HepG2 (cell line): ENCODE measurements at regions not wholly inside any gene's neighbourhood (a gene's known extent, or its start where the extent isn't known, plus 50 kb on each side); places are given as distances from the start of the nearest gene placed in this dataset.

ENCODE experiments used
- ATAC-seq: fragments of 200-7000 bp; cut with Tn5 transposase; 3 replicates; pipeline ENCODE4 v1.9.1; 2020; ENCODE audit warnings: mild to moderate bottlenecking, moderate library complexity
- BruUV-seq: library from RNA; stranded (reverse); fragments of 400-500 nt; replicated peaks from 2 replicates; lab custom pipeline; 2021; lab: Mats Ljungman, UMichigan
- CTCF ChIA-PET: fragments of 300-600 bp; formaldehyde crosslinking; extraction: SDS; loops from one replicate; lab custom pipeline; 2021; ENCODE audit warnings: low total read pairs, inconsistent platforms, low intra/inter-chr PET ratio; lab: Yijun Ruan, JAX
- POLR2A ChIA-PET: fragments of 350-600 bp; sonication (Branson Sonifier 250); formaldehyde crosslinking; loops from one replicate; lab custom pipeline; 2020; ENCODE audit warnings: antibody characterized with exemption, inconsistent platforms; lab: Yijun Ruan, JAX
- DNase-seq: peaks from one replicate; pipeline ENCODE4 v3.0.0-alpha.2; 2015; ENCODE audit warnings: low spot score
- FAIRE-seq: peaks from 3 replicates; lab custom pipeline; 2011; peaks lifted over from hg19 to GRCh38; lab: Jason Lieb, UNC
- H2AFZ ChIP-seq: one replicate; pipeline ENCODE4 v1.6.1; 2011; ENCODE audit warnings: low read length, inconsistent platforms
- H3K27ac ChIP-seq: fragments of 300-600 bp; 3 replicates; pipeline ENCODE4 v1.8.0; 2011; ENCODE audit warnings: mixed run types, mild to moderate bottlenecking, mixed read lengths, low read length, inconsistent platforms; ENCODE audit not compliant: insufficient read depth; ENCODE audit errors: extremely low read length
- H3K27me3 ChIP-seq, 2 experiments: fragments of 200-600 bp in 1 of 2; 2 replicates in 1 of 2; 3 replicates in 1 of 2; pipeline versions ENCODE4 v1.6.0 to v1.8.0; 2011; ENCODE audit warnings: low read length in 2 of 2, mild to moderate bottlenecking in 2 of 2, moderate library complexity in 2 of 2, inconsistent platforms in 1 of 2; ENCODE audit not compliant: insufficient read depth in 2 of 2, control insufficient read depth in 1 of 2
- H3K36me3 ChIP-seq, 2 experiments: fragments of 200-600 bp in 1 of 2; replicated peaks in 1 of 2; 2 replicates in 1 of 2; 3 replicates in 1 of 2; pipeline versions ENCODE4 v1.5.1 to v1.8.0; 2011; ENCODE audit warnings: low read length in 2 of 2, inconsistent platforms in 1 of 2; ENCODE audit not compliant: insufficient read depth in 2 of 2, control insufficient read depth in 1 of 2
- H3K4me1 ChIP-seq: 2 replicates; pipeline ENCODE4 v1.5.1; 2012; ENCODE audit warnings: low read length, inconsistent platforms; ENCODE audit not compliant: insufficient read depth
- H3K4me2 ChIP-seq: 2 replicates; pipeline ENCODE4 v1.6.0; 2011; ENCODE audit warnings: low read depth, low read length, inconsistent platforms
- H3K4me3 ChIP-seq, 3 experiments: fragments of 200-600 bp in 1 of 3; sonication (generic), shearing (Covaris generic) in 1 of 3; replicated peaks in 1 of 3; 2 replicates each; pipeline ENCODE4 v1.5.1; 2011 to 2016; ENCODE audit warnings: low read length in 3 of 3, inconsistent platforms in 2 of 3, low read depth in 2 of 3, mild to moderate bottlenecking in 2 of 3, control low read depth in 1 of 3, mixed read lengths in 1 of 3; ENCODE audit not compliant: insufficient read depth in 1 of 3
- H3K79me2 ChIP-seq: one replicate; pipeline ENCODE4 v1.6.1; 2011; ENCODE audit warnings: low read length, inconsistent platforms; ENCODE audit not compliant: insufficient read depth
- H3K9ac ChIP-seq: 2 replicates; pipeline ENCODE4 v1.6.0; 2011; ENCODE audit warnings: mild to moderate bottlenecking, low read depth, low read length, inconsistent platforms; ENCODE audit not compliant: insufficient read depth
- H3K9me3 ChIP-seq: 2 replicates; pipeline ENCODE4 v1.5.1; 2012; ENCODE audit warnings: mild to moderate bottlenecking, low read length
- H4K20me1 ChIP-seq: 2 replicates; pipeline ENCODE4 v1.6.0; 2011; ENCODE audit warnings: inconsistent platforms, mild to moderate bottlenecking, low read length, moderate library complexity; ENCODE audit not compliant: insufficient read depth
- BHLHE40 ChIP-seq: IDR thresholded peaks from 2 replicates; pipeline ENCODE4 v1.6.1; 2011; ENCODE audit warnings: low read length, improper control_type of control experiment
- JARID2 ChIP-seq: sonication (generic); formaldehyde crosslinking; IDR thresholded peaks from 2 replicates; pipeline ENCODE4 v1.8.1; 2023; ENCODE audit warnings: missing genetic modification reagents, inconsistent platforms; ENCODE audit not compliant: insufficient replicate concordance
- MAF1 ChIP-seq: sonication (generic); formaldehyde crosslinking; IDR thresholded peaks from 2 replicates; pipeline ENCODE4 v1.5.0; 2020; ENCODE audit warnings: missing genetic modification reagents, borderline replicate concordance
- MLLT10 ChIP-seq: sonication (generic); formaldehyde crosslinking; IDR thresholded peaks from 2 replicates; pipeline ENCODE4 v1.4.0; 2020; ENCODE audit warnings: missing genetic modification reagents
- SMAD9 ChIP-seq: sonication (generic); formaldehyde crosslinking; IDR thresholded peaks from 2 replicates; pipeline ENCODE4 v1.5.1; 2020; ENCODE audit warnings: mild to moderate bottlenecking, missing genetic modification reagents
- ZNF24 ChIP-seq: fragments of 450-650 bp; IDR thresholded peaks from 2 replicates; pipeline ENCODE4 v1.6.1; 2017; ENCODE audit warnings: antibody characterized with exemption, mild to moderate bottlenecking
- ZNF432 ChIP-seq: sonication (generic); formaldehyde crosslinking; IDR thresholded peaks from 2 replicates; pipeline ENCODE4 v1.5.0; 2020; ENCODE audit warnings: missing genetic modification reagents, mild to moderate bottlenecking, borderline replicate concordance
- ZNF788 ChIP-seq: sonication (generic); formaldehyde crosslinking; IDR thresholded peaks from 2 replicates; pipeline ENCODE4 v1.5.0; 2020; ENCODE audit warnings: mild to moderate bottlenecking, missing genetic modification reagents, borderline replicate concordance
- WGBS: methylation state at CpG from one replicate; pipeline ENCODE4 v1.1.6; 2017; ENCODE audit warnings: low lambda C conversion rate; 5-methylcytosine and 5-hydroxymethylcytosine counted together
- in situ Hi-C: cut with HindIII; loops from 2 replicates; pipeline ENCODE4 v1.10.0; 2017; ENCODE audit warnings: low pct_unique_long_range_greater_than_20kb; ENCODE audit not compliant: extremely low pct_ligation_motif_present
- intact Hi-C: fragments of 100-400 bp; cut with micrococcal nuclease; formaldehyde crosslinking; loops from one replicate; pipeline ENCODE4 v1.10.0; 2022; ENCODE audit not compliant: unreplicated experiment
- TF ChIP-seq, protein P1 (sequence below): sonication (generic); formaldehyde crosslinking; IDR thresholded peaks from 2 replicates; pipeline ENCODE4 v1.5.1; 2020; ENCODE audit warnings: mild to moderate bottlenecking, missing genetic modification reagents, borderline replicate concordance
- TF ChIP-seq, protein P2 (sequence below): sonication (generic); formaldehyde crosslinking; IDR thresholded peaks from 2 replicates; pipeline ENCODE4 v1.9.0; 2021; ENCODE audit warnings: missing genetic modification reagents, mild to moderate bottlenecking, borderline replicate concordance

DNA sequence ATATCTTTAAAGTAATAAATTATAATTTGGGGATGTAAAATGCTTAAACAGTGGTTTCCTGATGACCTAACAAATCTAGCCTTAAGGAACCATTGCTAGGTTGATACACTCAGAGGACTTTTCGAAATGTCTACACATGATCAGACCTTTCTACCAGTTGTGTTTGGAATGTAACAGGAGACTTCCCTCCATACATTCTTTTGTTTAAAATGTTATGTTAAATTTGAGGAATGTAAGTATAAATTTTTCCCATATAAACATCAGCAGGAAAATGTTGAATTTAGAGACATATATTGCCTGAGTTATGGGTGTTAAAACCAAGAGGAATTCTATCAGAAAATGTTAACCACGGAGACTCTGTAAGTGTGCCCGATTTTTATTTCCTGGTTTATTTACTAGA is 190.6 kb upstream of the SPRY1 start (continued):
- TF ChIP-seq, protein P1, sequence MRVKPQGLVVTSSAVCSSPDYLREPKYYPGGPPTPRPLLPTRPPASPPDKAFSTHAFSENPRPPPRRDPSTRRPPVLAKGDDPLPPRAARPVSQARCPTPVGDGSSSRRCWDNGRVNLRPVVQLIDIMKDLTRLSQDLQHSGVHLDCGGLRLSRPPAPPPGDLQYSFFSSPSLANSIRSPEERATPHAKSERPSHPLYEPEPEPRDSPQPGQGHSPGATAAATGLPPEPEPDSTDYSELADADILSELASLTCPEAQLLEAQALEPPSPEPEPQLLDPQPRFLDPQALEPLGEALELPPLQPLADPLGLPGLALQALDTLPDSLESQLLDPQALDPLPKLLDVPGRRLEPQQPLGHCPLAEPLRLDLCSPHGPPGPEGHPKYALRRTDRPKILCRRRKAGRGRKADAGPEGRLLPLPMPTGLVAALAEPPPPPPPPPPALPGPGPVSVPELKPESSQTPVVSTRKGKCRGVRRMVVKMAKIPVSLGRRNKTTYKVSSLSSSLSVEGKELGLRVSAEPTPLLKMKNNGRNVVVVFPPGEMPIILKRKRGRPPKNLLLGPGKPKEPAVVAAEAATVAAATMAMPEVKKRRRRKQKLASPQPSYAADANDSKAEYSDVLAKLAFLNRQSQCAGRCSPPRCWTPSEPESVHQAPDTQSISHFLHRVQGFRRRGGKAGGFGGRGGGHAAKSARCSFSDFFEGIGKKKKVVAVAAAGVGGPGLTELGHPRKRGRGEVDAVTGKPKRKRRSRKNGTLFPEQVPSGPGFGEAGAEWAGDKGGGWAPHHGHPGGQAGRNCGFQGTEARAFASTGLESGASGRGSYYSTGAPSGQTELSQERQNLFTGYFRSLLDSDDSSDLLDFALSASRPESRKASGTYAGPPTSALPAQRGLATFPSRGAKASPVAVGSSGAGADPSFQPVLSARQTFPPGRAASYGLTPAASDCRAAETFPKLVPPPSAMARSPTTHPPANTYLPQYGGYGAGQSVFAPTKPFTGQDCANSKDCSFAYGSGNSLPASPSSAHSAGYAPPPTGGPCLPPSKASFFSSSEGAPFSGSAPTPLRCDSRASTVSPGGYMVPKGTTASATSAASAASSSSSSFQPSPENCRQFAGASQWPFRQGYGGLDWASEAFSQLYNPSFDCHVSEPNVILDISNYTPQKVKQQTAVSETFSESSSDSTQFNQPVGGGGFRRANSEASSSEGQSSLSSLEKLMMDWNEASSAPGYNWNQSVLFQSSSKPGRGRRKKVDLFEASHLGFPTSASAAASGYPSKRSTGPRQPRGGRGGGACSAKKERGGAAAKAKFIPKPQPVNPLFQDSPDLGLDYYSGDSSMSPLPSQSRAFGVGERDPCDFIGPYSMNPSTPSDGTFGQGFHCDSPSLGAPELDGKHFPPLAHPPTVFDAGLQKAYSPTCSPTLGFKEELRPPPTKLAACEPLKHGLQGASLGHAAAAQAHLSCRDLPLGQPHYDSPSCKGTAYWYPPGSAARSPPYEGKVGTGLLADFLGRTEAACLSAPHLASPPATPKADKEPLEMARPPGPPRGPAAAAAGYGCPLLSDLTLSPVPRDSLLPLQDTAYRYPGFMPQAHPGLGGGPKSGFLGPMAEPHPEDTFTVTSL = no peak
- TF ChIP-seq ZNF788 (CRISPR knock-in tag) (no peak), SMAD9 (no peak)

DNA sequence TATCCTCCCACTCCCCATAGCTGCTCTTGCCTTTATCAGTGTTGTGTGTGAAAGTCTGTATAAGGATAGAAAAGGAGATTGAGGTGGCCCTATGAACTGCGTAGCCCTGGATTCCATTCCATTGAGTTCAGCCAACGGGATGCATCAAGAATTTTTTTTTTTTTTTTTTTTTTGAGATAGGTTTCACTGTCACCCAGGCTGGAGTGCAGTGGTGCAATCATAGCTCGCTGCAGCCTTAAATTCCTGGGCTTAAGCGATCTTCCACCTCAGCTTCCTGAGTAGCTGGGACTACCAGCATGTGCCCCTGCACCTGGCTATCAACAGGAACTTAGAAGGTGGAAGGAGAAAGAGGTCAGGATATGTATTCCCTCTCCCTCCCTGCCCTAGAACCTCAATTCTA is 187.2 kb upstream of the SPRY1 start:
- WGBS = 97% methylated on average over 4 of the region's 4 CpGs
- ATAC-seq (no peak), DNase-seq (no peak), FAIRE-seq (no peak)
- H3K27ac ChIP-seq = no peak overlapping the region
- H2AFZ ChIP-seq = no peak overlapping the region
- no peak overlapping the region for H3K4me2 ChIP-seq
- intact Hi-C loops = no loop called here
- ChIA-PET POLR2A (no interaction called here), CTCF (no interaction called here)
- BruUV-seq = no TSS peak
- H4K20me1 ChIP-seq = no peaks in the 10 kb centered on the region
- H3K36me3 ChIP-seq = no peaks in the 10 kb centered on the region
- no peak overlapping the region for H3K9ac ChIP-seq
- in situ Hi-C loops = no loop called here
- no peak overlapping the region for H3K4me3 ChIP-seq
- no peaks in the 10 kb centered on the region for H3K27me3 ChIP-seq
- TF ChIP-seq, protein P2, sequence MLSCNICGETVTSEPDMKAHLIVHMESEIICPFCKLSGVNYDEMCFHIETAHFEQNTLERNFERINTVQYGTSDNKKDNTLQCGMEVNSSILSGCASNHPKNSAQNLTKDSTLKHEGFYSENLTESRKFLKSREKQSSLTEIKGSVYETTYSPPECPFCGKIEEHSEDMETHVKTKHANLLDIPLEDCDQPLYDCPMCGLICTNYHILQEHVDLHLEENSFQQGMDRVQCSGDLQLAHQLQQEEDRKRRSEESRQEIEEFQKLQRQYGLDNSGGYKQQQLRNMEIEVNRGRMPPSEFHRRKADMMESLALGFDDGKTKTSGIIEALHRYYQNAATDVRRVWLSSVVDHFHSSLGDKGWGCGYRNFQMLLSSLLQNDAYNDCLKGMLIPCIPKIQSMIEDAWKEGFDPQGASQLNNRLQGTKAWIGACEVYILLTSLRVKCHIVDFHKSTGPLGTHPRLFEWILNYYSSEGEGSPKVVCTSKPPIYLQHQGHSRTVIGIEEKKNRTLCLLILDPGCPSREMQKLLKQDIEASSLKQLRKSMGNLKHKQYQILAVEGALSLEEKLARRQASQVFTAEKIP (CRISPR knock-in tag) = no peak
- TF ChIP-seq MAF1 (CRISPR knock-in tag) (no peak), JARID2 (CRISPR knock-in tag) (no peak), MLLT10 (no peak), ZNF24 (no peak), ZNF432 (CRISPR knock-in tag) (no peak), BHLHE40 (no peak)
- no peaks in the 10 kb centered on the region for H3K9me3 ChIP-seq
- no peaks in the 10 kb centered on the region for H3K79me2 ChIP-seq
- 0 out of 2 replicates have a peak, but pooled peaks cover 4% of the 10 kb centered on the region for H3K4me1 ChIP-seq
